GM18508 (cell line): ENCODE measurements at regions not wholly inside any gene's neighbourhood (a gene's known extent, or its start where the extent isn't known, plus 50 kb on each side); places are given as distances from the start of the nearest gene placed in this dataset.

Experiments used
- ATAC-seq: cut with Tn5 transposase; IDR thresholded peaks from one replicate; pipeline ENCODE4 v1.9.1; 2021; ENCODE audit warnings: moderate number of reproducible peaks; ENCODE audit not compliant: insufficient read depth, unreplicated experiment

GRCh38 chr2:419687-420317 is 131.9 kb upstream of the ALKAL2 start:
- ATAC-seq: no peak

GRCh38 chr2:417662-418061 is 129.8 kb upstream of the ALKAL2 start:
- no peak for ATAC-seq

GRCh38 chr2:417006-417405 is 129.1 kb upstream of the ALKAL2 start:
- no peak for ATAC-seq

- ATAC-seq: no peak
These were observed 128.2 kb upstream of the ALKAL2 start for GRCh38 chr2:415986-416610.

- no peak for ATAC-seq
These were observed 121.6 kb upstream of the ALKAL2 start for GRCh38 chr2:409523-409922.

GRCh38 chr2:407630-408029 is 119.7 kb upstream of the ALKAL2 start:
- no peak for ATAC-seq

GRCh38 chr2:406876-407275 is 119.0 kb upstream of the ALKAL2 start:
- no peak for ATAC-seq

GRCh38 chr2:406231-406630 is 118.3 kb upstream of the ALKAL2 start:
- ATAC-seq: no peak

- no peak for ATAC-seq
These were observed 116.7 kb upstream of the ALKAL2 start for GRCh38 chr2:404581-404980.

- ATAC-seq: no peak
These were observed 115.8 kb upstream of the ALKAL2 start for GRCh38 chr2:403682-404081.

GRCh38 chr2:402721-403120 is 114.8 kb upstream of the ALKAL2 start:
- ATAC-seq: no peak

GRCh38 chr2:402206-402605 is 114.3 kb upstream of the ALKAL2 start:
- no peak for ATAC-seq

GRCh38 chr2:401019-401679 is 113.3 kb upstream of the ALKAL2 start:
- ATAC-seq: no peak

GRCh38 chr2:397926-398325 is 110.0 kb upstream of the ALKAL2 start:
- ATAC-seq: no peak

GRCh38 chr2:397521-397920 is 109.6 kb upstream of the ALKAL2 start:
- no peak for ATAC-seq

- ATAC-seq: no peak
These were observed 109.0 kb upstream of the ALKAL2 start for GRCh38 chr2:396903-397302.

GRCh38 chr2:395886-396285 is 108.0 kb upstream of the ALKAL2 start:
- no peak for ATAC-seq

- ATAC-seq: no peak
These were observed 106.1 kb upstream of the ALKAL2 start for GRCh38 chr2:393711-394696.

GRCh38 chr2:392926-393280 is 105.0 kb upstream of the ALKAL2 start:
- no peak for ATAC-seq

- ATAC-seq: no peak
These were observed 104.5 kb upstream of the ALKAL2 start for GRCh38 chr2:392181-392925.
